ENCODE measurements at regions not wholly inside any gene's neighbourhood (a gene's known extent, or its start where the extent isn't known, plus 50 kb on each side); places are given as distances from the start of the nearest gene placed in this dataset.

- ChIA-PET POLR2A (no interaction called here), CTCF (no interaction called here)
- TF ChIP-seq TCF7L2 (IDR thresholded peaks at IDR 0.05; ENCODE audit: low read depth, low read length) (no peak), SIN3A (IDR thresholded peaks at IDR 0.05; ENCODE audit: borderline replicate concordance, insufficient read depth, low read depth, low read length) (no peak), POLR2AphosphoS5 (IDR thresholded peaks at IDR 0.05; ENCODE audit: low read depth, low read length) (no peak), CTCF (IDR thresholded peaks at IDR 0.05) (no peak)
- TF ChIP-seq, protein P1, sequence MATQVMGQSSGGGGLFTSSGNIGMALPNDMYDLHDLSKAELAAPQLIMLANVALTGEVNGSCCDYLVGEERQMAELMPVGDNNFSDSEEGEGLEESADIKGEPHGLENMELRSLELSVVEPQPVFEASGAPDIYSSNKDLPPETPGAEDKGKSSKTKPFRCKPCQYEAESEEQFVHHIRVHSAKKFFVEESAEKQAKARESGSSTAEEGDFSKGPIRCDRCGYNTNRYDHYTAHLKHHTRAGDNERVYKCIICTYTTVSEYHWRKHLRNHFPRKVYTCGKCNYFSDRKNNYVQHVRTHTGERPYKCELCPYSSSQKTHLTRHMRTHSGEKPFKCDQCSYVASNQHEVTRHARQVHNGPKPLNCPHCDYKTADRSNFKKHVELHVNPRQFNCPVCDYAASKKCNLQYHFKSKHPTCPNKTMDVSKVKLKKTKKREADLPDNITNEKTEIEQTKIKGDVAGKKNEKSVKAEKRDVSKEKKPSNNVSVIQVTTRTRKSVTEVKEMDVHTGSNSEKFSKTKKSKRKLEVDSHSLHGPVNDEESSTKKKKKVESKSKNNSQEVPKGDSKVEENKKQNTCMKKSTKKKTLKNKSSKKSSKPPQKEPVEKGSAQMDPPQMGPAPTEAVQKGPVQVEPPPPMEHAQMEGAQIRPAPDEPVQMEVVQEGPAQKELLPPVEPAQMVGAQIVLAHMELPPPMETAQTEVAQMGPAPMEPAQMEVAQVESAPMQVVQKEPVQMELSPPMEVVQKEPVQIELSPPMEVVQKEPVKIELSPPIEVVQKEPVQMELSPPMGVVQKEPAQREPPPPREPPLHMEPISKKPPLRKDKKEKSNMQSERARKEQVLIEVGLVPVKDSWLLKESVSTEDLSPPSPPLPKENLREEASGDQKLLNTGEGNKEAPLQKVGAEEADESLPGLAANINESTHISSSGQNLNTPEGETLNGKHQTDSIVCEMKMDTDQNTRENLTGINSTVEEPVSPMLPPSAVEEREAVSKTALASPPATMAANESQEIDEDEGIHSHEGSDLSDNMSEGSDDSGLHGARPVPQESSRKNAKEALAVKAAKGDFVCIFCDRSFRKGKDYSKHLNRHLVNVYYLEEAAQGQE (IDR thresholded peaks at IDR 0.05; ENCODE audit: insufficient read depth in 1 of 2, low read depth in 2 of 2, low read length in 1 of 2) = no peak
- DNase-seq (ENCODE audit: low read depth, low spot score) = no peak
- ATAC-seq = no peak
- Histone ChIP-seq H3K9me3 (ENCODE audit: control insufficient read depth, insufficient read depth, low read depth, low read length) (no peaks in the 10 kb centered on the region), H3K27ac (ENCODE audit: low read length) (no peak overlapping the region), H3K4me3 (ENCODE audit: low read depth in 2 of 2, low read length in 2 of 2) (no peak overlapping the region), H3K4me1 (ENCODE audit: control insufficient read depth, insufficient read depth, low read length) (no peaks in the 10 kb centered on the region), H3K36me3 (ENCODE audit: control insufficient read depth, insufficient read depth, low read length) (no peaks in the 10 kb centered on the region), H3K27me3 (ENCODE audit: control insufficient read depth, insufficient read depth, low read length) (peaks cover 2% of the 10 kb centered on the region; the same call in 1 of the 2 replicates)
- intact Hi-C loops (cut with micrococcal nuclease; ENCODE audit: unreplicated experiment) = no loop called here
- no TSS peak for BruUV-seq (replicated peaks)
- in situ Hi-C loops (cut with HindIII; ENCODE audit: low pct_unique_long_range_greater_than_20kb, low sequenced_read_pairs) = no loop called here
Observed at GRCh38 chr10:29067628-29068027, 221.2 kb upstream of the LYZL1 start.

- DNase-seq (ENCODE audit: low read depth, low spot score) = no peak
- TF ChIP-seq POLR2AphosphoS5 (IDR thresholded peaks at IDR 0.05; ENCODE audit: low read depth, low read length) (no peak), SIN3A (IDR thresholded peaks at IDR 0.05; ENCODE audit: borderline replicate concordance, insufficient read depth, low read depth, low read length) (no peak), CTCF (IDR thresholded peaks at IDR 0.05) (no peak), TCF7L2 (IDR thresholded peaks at IDR 0.05; ENCODE audit: low read depth, low read length) (no peak)
- TF ChIP-seq, protein P1 (IDR thresholded peaks at IDR 0.05; ENCODE audit: insufficient read depth in 1 of 2, low read depth in 2 of 2, low read length in 1 of 2) = no peak
- H3K27me3 ChIP-seq (ENCODE audit: control insufficient read depth, insufficient read depth, low read length) = peaks cover 2% of the 10 kb centered on the region; the same call in 1 of the 2 replicates
- H3K27ac ChIP-seq (ENCODE audit: low read length) = no peak overlapping the region
- H3K9me3 ChIP-seq (ENCODE audit: control insufficient read depth, insufficient read depth, low read depth, low read length) = no peaks in the 10 kb centered on the region
- ChIA-PET CTCF (no interaction called here), POLR2A (interaction anchor here (0.7 kb wide), 1 partner anchor 164 kb away, joined by 3 read pairs; no protein-coding TSS in a partner anchor)
- no TSS peak for BruUV-seq (replicated peaks)
- ATAC-seq = no peak
- H3K4me3 ChIP-seq (ENCODE audit: low read depth in 2 of 2, low read length in 2 of 2) = no peak overlapping the region
- intact Hi-C loops (cut with micrococcal nuclease; ENCODE audit: unreplicated experiment) = no loop called here
- in situ Hi-C loops (cut with HindIII; ENCODE audit: low pct_unique_long_range_greater_than_20kb, low sequenced_read_pairs) = no loop called here
- no peaks in the 10 kb centered on the region for H3K36me3 ChIP-seq (ENCODE audit: control insufficient read depth, insufficient read depth, low read length)
- H3K4me1 ChIP-seq (ENCODE audit: control insufficient read depth, insufficient read depth, low read length) = no peaks in the 10 kb centered on the region
Observed at GRCh38 chr10:29068302-29068701, 220.6 kb upstream of the LYZL1 start.

Measured in Panc1 (cell line).